Nephron (organoid): ENCODE measurements at regions not wholly inside any gene's neighbourhood (a gene's known extent, or its start where the extent isn't known, plus 50 kb on each side); places are given as distances from the start of the nearest gene placed in this dataset.
"Not testable (repeated sequence)": the region's sequence is repeated elsewhere in the genome, so short reads cannot be mapped to it uniquely, and the experiment has no call there.

ENCODE experiments used
- H3K27ac Mint-ChIP-seq, 3 experiments: 2 replicates each; pipeline ENCODE4 v1.8.0; 2020; ENCODE audit warnings: mixed read lengths in 3 of 3, mild to moderate bottlenecking in 2 of 3, moderate library complexity in 1 of 3
- H3K27me3 Mint-ChIP-seq: 2 replicates; pipeline ENCODE4 v1.8.0; 2021; ENCODE audit warnings: low read depth, mild to moderate bottlenecking, moderate library complexity, mixed read lengths
- H3K36me3 Mint-ChIP-seq: 2 replicates; pipeline ENCODE4 v1.8.0; 2020; ENCODE audit warnings: low read depth, mixed read lengths
- H3K4me1 Mint-ChIP-seq: 2 replicates; pipeline ENCODE4 v1.8.0; 2020; ENCODE audit warnings: mixed read lengths
- H3K4me3 Mint-ChIP-seq, 3 experiments: 2 replicates each; pipeline ENCODE4 v1.8.0; 2020; ENCODE audit warnings: mild to moderate bottlenecking in 3 of 3, mixed read lengths in 3 of 3, moderate library complexity in 2 of 3
- H3K9me3 Mint-ChIP-seq: 2 replicates; pipeline ENCODE4 v1.8.0; 2020; ENCODE audit warnings: mixed read lengths
- TF ChIP-seq, protein P1 (sequence below), 3 experiments: fragments of 200-600 bp; sonication (generic); IDR thresholded peaks; one replicate each; pipeline ENCODE4 v1.5.0; 2021; ENCODE audit warnings: antibody characterized with exemption in 3 of 3; ENCODE audit not compliant: unreplicated experiment in 3 of 3

DNA sequence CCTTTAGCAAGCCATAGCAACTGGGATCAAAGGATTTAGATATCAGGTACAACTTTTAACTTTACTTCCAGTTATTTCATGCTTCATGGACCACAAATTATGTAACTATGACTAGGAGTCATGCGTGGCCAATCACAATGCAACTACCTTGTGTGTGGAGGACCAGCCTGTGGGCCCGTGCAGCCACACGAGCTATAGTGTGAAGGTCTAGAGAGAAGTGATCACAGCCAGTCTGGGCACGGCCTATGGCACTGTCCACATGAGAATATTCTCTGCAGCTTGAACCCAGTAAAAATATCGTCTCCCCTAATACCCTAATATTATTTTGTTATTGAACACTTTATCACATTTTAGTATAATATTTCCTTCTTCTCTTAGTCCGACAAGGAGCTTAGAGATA, 464.9 kb upstream of the MIR17HG start:
- no peaks in the 10 kb centered on the region for H3K36me3 Mint-ChIP-seq
- H3K27ac Mint-ChIP-seq = no peak overlapping the region
- no peaks in the 10 kb centered on the region for H3K9me3 Mint-ChIP-seq
- TF ChIP-seq, protein P1, sequence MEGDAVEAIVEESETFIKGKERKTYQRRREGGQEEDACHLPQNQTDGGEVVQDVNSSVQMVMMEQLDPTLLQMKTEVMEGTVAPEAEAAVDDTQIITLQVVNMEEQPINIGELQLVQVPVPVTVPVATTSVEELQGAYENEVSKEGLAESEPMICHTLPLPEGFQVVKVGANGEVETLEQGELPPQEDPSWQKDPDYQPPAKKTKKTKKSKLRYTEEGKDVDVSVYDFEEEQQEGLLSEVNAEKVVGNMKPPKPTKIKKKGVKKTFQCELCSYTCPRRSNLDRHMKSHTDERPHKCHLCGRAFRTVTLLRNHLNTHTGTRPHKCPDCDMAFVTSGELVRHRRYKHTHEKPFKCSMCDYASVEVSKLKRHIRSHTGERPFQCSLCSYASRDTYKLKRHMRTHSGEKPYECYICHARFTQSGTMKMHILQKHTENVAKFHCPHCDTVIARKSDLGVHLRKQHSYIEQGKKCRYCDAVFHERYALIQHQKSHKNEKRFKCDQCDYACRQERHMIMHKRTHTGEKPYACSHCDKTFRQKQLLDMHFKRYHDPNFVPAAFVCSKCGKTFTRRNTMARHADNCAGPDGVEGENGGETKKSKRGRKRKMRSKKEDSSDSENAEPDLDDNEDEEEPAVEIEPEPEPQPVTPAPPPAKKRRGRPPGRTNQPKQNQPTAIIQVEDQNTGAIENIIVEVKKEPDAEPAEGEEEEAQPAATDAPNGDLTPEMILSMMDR (IDR thresholded peaks at IDR 0.05; ENCODE audit: unreplicated experiment in 3 of 3) = no peak
- no peak overlapping the region for H3K4me3 Mint-ChIP-seq
- H3K27me3 Mint-ChIP-seq = peaks cover 4% of the 10 kb centered on the region
- H3K4me1 Mint-ChIP-seq = no peaks in the 10 kb centered on the region

DNA sequence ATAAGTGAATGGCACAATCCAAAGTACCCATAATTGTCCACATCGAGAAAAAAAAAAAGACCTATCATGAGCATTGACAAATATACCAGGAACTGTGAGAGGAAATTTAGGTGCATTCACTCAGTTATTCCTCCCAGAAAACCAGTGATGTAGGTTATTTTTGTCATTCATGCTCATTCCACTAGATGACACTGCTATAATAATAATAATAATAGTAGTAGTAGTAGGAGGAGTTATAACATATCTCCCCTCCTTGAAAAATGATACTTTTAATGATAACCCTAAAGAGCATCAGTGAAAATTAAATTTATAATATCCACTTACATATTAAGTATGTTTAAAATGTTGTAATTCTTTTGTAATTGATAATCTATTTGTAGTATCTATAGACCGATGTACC, 463.9 kb upstream of the MIR17HG start:
- no peak overlapping the region for H3K27ac Mint-ChIP-seq
- H3K36me3 Mint-ChIP-seq = no peaks in the 10 kb centered on the region
- H3K9me3 Mint-ChIP-seq = no peaks in the 10 kb centered on the region
- H3K27me3 Mint-ChIP-seq = peaks cover 4% of the 10 kb centered on the region
- H3K4me1 Mint-ChIP-seq = no peaks in the 10 kb centered on the region
- TF ChIP-seq, protein P1 (IDR thresholded peaks at IDR 0.05; ENCODE audit: unreplicated experiment in 3 of 3) = peak in 1 of 3 experiments; percentile 16
- H3K4me3 Mint-ChIP-seq = no peak overlapping the region

DNA sequence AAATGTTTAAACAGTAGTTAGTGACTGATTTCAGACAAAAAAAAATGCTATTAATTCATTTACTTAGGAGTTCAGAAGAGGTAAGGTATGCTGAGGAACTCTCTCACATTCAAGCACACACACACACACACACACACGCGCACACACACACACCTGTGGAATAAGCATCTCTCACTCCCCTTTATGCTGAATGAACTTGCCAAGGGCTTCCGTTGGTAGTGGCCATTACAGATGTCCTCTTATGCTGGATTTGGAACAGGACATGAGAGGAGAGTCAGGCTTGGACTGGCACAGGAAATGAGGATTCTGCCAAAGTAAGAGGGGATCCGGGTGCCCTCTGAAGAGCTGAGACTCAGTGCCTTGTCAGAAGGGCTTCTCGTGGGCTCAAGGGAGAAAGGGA, 463.4 kb upstream of the MIR17HG start:
- TF ChIP-seq, protein P1 (IDR thresholded peaks at IDR 0.05; ENCODE audit: unreplicated experiment in 3 of 3) = no peak
- Mint-ChIP-seq H3K27ac (no peak overlapping the region), H3K4me3 (no peak overlapping the region), H3K27me3 (peaks cover 3% of the 10 kb centered on the region), H3K36me3 (no peaks in the 10 kb centered on the region), H3K4me1 (no peaks in the 10 kb centered on the region), H3K9me3 (no peaks in the 10 kb centered on the region)

DNA sequence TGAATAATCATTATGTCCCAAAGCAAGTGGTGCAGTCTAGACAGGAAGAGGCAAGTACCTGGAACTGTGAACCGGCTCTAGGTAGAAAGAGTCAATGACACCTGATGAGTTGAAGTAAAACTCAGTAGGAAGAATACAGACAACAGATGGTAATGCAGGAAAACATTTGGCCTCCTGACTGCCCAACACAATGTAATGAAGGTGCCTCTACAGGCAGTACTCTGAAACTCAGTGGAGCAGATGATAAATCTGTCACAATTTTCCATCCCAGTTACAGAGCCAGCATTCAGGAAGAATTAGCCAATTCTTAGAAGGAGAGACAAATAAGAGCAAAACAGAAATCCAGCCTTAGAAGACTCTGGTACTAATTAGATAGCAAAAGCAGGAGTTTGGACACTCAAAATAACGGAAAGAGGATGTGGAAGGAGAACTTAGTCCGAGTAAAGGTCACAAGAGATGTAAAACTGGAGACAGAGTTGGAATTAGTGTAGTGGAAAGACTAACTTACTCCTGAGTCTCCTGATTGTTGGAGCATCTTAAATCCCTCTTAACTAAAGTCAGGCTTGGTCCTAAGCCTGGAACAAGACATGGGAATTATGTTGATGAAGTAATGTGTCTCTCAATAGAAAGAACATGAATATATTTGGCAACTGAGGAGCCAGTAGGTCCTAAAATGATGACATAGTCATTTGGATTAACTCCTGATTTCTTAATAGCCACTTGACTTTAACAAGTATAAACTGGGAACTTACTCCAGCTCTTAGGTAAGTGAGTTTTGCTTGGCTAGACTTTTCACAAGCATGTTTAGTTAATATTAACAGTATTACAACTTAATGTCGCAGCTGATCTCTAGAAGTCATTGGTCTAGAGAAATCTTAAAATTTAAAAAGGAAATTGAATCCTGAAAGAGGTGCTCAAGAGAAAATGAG, 457.3 kb upstream of the MIR17HG start:
- H3K4me3 Mint-ChIP-seq = no peak overlapping the region
- no peaks in the 10 kb centered on the region for H3K27me3 Mint-ChIP-seq
- H3K36me3 Mint-ChIP-seq = no peaks in the 10 kb centered on the region
- peak overlapping the region in 1 of 3 experiments; percentile 63 for H3K27ac Mint-ChIP-seq
- H3K9me3 Mint-ChIP-seq = peaks cover 3% of the 10 kb centered on the region
- TF ChIP-seq, protein P1 (IDR thresholded peaks at IDR 0.05; ENCODE audit: unreplicated experiment in 3 of 3) = no peak
- no peaks in the 10 kb centered on the region for H3K4me1 Mint-ChIP-seq

DNA sequence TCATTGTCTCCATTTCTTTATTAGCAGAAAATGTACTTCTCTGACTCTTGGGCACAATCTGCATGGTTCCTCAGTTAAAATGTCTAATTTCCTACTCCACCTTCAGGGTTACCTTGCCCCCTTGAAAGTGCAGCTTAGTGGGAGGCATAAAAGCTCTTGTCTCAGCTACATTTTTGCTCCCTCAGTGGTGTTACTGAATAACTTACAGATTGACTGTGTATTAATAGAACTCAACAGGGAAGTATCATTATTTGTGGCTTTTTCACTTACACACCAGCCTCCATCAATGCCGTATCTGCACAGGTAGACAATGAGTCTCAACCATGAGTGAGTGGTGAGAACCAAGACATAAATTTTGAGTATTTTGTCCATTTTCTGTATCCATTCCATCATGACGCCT, 456.2 kb upstream of the MIR17HG start:
- H3K4me3 Mint-ChIP-seq = no peak overlapping the region
- TF ChIP-seq, protein P1 (IDR thresholded peaks at IDR 0.05; ENCODE audit: unreplicated experiment in 3 of 3) = no peak
- peak overlapping the region in 2 of 3 experiments; percentile 45 to 94 for H3K27ac Mint-ChIP-seq
- no peaks in the 10 kb centered on the region for H3K36me3 Mint-ChIP-seq
- H3K9me3 Mint-ChIP-seq = peaks cover 3% of the 10 kb centered on the region
- no peaks in the 10 kb centered on the region for H3K27me3 Mint-ChIP-seq
- H3K4me1 Mint-ChIP-seq = no peaks in the 10 kb centered on the region

DNA sequence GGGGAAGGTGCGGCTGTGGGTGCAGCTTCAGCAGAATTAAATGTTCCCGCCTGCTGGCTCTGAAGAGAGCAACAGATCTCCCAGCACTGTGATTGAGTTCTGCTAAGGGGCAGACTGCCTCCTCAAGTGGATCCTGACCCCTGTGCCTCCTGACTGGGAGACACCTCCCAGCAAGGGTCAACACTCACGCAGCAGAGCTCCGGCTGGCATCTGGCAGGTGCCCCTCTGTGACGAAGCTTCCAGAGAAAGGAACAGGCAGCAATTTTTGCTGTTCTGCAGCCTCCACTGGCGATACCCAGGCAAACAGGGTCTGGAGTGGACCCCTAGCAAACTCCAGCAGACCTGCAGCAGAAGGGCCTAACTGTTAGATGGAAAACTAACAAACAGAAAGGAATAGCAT, 454.3 kb upstream of the MIR17HG start:
- H3K27me3 Mint-ChIP-seq, H3K27ac Mint-ChIP-seq, H3K4me1 Mint-ChIP-seq, H3K36me3 Mint-ChIP-seq, H3K4me3 Mint-ChIP-seq, H3K9me3 Mint-ChIP-seq: not testable (repeated sequence)
